LHCN-M2 (cell line): ENCODE measurements at regions not wholly inside any gene's neighbourhood (a gene's known extent, or its start where the extent isn't known, plus 50 kb on each side); places are given as distances from the start of the nearest gene placed in this dataset.
"Not testable (repeated sequence)": the region's sequence is repeated elsewhere in the genome, so short reads cannot be mapped to it uniquely, and the experiment has no call there.

Experiments
- DNase-seq: peaks from one replicate; pipeline ENCODE4 v3.0.0-alpha.2; 2012; ENCODE audit warnings: low read depth

DNA sequence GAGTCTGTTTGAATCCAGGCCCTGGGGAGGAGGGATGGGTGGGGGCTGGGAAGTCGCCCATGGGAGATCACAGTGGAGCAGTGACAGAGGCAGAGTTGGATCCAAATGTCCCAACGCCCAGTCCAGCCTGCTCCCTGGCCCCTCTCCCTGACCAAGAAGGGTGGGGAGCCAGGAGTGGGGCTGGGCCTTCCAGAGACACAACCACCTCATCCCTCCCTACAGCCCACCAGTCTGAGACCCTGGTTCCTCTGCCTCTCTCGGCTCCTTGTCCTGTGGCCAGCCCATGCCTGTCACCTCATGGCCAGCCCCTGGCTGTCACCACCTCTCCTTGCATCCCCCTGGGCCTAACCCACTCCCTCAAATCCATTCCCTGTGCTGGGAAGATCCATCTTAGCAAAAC is 71.2 kb upstream of the PRR5 start:
- no peak for DNase-seq

DNA sequence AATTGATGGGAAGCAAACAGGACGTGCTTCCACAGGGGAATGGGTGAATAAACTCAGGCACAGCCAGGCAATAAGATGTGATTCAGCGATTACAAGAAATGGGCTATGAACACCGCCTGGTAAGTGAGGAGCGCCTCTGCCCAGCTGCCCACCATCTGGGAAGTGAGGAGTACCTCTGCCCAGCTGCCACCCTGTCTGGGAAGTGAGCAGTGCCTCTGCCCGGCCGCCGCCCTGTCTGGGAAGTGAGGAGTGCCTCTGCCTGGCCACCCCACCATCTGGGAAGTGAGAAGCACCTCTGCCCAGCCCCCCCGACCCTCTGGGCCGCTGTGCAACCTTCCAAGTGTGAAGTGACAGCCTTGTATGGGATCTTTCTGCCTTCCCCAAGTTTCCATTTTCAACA is 73.2 kb upstream of the PRR5 start:
- no peak for DNase-seq

GRCh38 chr22:44628273-44628672 is 73.7 kb upstream of the PRR5 start:
- DNase-seq, result no peak

DNA sequence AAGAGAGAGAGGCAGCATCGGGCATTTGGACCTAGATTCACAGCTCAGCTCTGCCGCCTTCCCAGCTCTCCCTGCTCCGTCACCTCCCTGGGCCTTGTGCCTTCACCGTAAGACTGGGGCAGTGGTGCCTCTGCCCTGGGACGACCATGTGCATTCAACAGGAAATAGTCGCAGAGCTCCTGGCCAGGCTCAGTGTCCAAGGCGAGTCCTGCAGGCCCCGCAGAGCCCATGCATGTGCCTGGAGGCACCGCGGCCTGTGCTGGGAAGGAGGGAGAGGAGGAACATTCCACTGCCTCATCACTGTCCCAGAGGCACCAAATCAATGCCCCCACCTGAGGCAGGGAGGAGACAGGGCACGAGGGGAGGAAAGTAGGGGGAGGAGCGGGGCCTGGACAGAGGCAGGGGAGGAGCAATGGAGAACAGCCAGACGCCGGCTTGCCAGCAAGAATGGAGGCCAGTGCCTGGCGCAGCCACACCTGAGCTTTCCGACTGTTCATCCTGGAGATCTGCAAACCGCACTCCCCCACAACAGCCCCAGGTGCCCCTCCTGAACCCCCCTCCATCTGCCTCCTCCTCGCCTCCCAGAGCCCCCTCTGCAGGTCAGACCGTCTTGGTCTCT is 74.4 kb upstream of the PRR5 start:
- DNase-seq, result no peak

DNA sequence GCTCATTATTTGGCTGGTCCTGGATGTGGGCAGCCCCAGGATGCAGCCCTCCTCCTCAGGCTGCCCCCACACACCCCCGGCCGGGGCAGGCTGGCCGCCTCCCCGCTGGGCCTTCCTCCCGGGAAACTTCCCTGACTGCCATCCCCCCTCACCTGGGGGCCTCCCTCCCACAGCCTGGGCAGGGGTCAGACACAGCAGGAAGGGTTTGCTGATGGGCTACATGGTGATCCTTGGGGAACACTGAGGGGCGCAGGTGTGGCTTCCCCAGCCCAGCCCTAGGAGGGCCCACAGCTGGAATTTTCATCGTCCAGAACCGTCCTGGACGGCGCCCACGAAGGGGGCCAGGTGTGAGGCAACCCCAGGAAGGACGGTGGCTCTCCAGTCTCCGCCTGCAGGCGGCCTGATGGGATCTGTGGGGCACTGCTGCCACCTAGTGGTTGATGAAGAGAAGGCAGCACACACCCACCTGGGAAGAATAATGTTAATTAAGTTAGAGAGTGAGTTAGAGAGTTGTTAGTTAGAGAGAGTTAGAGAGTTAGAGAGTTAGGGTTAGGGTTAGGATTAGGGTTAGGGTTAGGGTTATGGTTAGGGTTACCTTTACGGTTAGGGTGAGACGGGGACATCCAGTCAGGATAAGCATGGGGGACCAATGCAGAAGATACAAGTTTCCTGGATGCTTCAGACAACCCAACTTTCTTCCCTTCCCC is 75.9 kb upstream of the PRR5 start:
- peak; percentile 41 for DNase-seq

- DNase-seq, result no peak
These were observed 76.6 kb upstream of the PRR5 start for GRCh38 chr22:44625421-44625760.

DNA sequence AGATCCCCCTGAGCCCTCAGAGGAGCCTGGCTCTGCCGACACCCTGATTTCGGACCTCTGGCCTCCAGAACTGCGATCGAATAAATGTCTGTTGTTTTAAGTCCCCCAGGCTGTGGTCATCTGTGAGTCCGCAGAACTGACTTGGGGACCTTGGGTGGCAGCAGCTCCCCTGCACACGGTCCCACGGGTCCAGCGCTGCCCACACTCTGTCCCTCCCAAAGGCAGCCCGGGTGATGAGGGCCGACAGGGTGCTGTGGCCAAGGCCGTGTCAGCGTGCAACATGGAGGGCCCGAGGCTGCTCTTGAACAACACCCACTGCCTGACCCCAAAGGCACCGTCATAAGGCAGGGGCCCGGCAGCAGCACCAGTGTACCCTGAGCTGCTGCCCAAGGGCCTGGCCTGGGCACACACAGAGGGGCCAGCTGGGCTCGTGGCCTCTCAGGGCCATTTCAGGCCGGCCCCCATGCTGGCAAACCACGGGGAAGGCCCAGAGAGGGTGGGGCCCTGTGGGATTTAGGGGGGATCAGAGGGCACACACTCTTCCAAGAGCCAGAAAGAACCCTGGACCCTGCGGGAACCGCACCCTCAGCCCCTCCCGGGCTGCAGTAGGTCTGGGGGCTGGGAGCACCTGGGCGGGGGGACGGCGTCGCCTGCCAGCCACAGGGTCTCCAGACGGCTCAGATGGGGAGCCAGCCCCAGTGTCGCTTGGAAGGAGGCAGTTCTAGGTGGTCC is 77.1 kb upstream of the PRR5 start:
- DNase-seq, result no peak

GRCh38 chr22:44623771-44624510 is 78.1 kb upstream of the PRR5 start:
- DNase-seq, result no peak

DNA sequence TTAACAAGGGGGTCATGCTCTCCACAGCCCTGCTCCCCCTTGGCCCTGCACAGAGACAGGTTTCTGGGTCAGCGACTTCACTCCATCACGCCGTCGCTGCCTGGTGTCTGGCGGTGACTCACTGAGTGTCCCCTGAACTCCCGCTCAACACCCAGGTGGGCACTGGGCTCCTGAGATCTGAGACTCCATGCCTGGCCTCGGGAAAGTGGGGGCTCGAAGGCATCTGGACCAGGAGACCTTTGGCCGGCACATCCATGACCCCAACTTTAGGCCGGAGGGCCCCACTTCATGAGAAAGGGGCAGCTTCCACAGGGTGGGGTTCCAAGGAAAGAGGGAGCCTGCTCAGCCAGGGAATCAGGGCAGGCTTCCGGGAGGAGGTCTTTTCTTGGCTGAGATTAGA is 79.3 kb upstream of the PRR5 start:
- no peak for DNase-seq

- no peak for DNase-seq
These were observed 79.9 kb upstream of the PRR5 start for GRCh38 chr22:44622147-44622427.

DNA sequence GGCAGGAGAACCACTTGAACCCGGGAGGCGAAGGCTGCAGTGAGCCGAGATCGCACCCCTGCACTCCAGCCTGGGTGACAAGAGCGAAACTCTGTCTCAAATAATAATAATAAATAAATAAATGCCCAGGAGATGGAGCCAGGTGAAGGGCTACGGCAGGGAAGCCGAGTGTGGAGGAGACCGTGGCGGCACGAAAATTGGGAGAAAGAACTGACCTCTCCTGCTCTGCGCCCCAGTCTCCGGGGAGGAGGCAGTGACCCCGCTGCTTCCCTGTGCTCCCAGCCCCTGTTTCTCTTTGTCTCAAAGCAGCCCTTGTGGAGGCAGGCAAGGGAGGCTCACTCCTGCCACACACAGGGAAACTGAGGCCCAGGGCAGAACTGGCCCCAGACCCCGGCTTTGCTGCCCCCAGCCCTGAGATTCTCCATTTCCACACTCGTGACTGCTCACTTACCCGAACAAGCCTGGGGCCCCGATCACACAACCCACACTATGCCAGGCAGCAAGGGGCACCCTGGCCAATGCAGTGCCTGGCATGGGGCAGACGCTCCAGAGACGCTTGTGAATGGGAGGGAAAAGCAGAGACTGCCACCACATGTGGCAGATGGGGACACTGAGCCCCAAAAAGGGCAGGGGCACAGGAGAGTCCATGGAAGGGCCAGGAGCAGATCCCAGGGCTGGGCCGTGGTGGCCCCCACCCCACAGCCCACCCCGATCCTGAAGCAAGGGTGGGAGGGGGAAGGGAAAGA is 80.4 kb upstream of the PRR5 start:
- no peak for DNase-seq

- no peak for DNase-seq
These were observed 81.2 kb upstream of the PRR5 start for GRCh38 chr22:44620841-44621257.

GRCh38 chr22:44620129-44620840 is 81.7 kb upstream of the PRR5 start:
- DNase-seq, result peak; percentile 18

DNA sequence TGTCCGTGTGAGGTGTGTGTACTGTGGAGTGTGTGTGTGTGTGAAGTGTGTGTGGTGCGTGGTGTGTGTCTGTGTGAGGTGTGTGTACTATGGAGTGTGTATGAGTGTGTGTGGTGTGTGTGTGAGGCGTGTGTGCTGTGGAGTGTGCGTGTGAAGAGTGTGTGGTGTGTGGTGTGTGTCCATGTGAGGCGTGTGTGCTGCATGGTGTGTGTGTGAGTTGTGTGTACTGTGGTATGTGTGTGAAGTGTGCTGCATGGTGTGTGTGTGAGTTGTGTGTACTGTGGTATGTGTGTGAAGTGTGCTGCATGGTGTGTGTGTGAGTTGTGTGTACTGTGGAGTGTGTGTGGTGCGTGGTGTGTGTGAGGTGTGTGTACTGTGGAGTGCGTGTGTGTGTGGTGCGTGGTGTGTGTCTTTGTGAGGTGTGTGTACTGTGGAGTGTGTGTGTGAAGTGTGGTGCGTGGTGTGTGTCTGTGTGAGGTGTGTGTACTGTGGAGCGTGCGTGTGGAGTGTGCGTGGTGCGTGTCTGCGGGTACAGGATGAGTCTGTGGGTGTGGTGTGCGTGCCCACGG is 82.4 kb upstream of the PRR5 start:
- DNase-seq, result not testable (repeated sequence)

GRCh38 chr22:44618910-44619309 is 83.1 kb upstream of the PRR5 start:
- DNase-seq, result not testable (repeated sequence)

DNA sequence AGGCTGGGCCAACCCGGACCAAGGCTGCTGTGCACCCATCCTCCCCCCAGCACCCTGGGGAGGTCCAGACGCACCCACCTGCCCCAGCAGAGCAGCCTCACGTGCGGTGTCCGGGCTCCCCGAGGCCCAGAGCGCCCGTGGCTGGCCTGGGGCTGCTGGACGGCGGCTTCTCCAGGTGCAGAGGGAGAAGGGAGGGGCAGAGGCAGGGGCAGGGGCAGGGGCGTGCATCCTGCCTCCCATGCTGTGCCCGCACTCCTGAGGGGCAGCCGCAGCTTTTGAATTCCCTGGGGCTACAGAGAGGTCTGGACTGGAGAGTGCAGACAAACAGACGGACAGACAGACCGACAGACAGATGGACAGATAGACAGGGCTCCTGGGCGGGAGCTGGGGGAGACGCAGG is 83.6 kb upstream of the PRR5 start:
- no peak for DNase-seq

DNA sequence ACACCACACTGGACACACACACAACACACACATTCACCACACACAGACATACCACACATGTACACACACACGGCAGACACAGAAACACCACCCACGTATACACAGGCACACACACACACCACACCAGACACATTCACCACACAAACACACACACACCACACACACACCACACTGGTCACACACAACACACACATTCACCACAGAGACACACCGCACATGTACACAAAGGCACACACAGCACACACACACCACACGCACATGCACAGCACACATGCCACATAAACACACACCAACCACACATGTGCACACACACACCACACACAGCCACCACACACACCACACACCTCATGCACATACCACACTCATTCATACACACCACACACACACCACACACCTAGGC is 84.2 kb upstream of the PRR5 start:
- no peak for DNase-seq

GRCh38 chr22:44616882-44617655 is 84.9 kb upstream of the PRR5 start:
- DNase-seq, result no peak

DNA sequence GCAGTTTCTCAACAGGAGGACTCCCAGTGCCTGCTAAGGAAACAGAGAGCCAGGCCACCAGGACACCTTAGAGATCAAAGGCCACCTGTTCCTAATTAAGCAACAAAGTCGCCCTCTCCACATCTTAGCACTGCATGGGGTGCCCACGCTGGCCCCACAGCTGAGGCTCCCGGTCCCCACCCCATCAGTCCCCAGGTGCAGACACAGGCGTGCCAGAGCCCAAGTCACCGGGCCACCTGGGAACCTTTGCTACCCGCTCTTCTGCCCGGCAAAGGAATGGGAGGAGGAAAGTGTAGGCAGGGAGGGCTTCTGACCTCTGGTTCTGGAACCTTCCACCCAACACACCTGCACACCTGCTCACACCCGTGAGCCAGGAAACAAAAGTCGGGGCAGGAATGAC is 85.5 kb upstream of the PRR5 start:
- DNase-seq, result no peak

DNA sequence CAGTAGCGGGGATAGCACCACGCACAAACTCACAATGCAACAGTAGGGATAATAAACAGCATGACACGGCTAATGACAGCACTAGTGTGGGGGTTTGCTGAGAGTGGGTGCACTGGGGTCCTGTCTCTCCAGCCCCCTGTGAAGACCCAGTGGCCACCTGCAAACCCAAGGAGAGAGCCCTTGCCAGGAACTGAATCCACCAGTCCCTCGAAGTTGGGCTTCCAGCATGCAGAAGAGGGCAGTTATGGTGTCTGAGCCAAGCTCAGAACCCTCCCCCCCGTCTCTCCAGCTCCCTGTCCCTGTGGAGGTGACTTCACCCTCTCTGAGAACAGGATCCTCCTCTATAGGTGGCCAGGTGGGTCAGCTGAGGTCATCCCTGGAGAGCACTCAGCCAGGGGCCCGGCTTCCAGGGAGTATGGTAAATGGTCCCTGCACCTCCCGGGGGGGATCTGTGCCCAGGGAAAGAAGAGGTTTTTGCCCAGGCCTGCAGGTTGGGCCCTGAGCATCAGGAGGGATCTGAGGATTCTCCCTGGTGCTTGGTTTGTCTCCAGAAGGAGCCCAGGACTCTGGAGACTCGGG is 86.3 kb upstream of the PRR5 start:
- no peak for DNase-seq
